D721Med (cell line): ENCODE measurements at regions not wholly inside any gene's neighbourhood (a gene's known extent, or its start where the extent isn't known, plus 50 kb on each side); places are given as distances from the start of the nearest gene placed in this dataset.

Source experiments
- DNase-seq: peaks from one replicate; pipeline ENCODE4 v3.0.0; 2011; ENCODE audit warnings: low spot score; ENCODE audit not compliant: insufficient read length
- FAIRE-seq: peaks from 2 replicates; lab custom pipeline; 2011; peaks lifted over from hg19 to GRCh38; lab: Jason Lieb, UNC
- TF ChIP-seq, protein P1 (sequence below): IDR thresholded peaks from 2 replicates; pipeline ENCODE4 v1.5.1; 2012; ENCODE audit warnings: mild to moderate bottlenecking, control low read depth; ENCODE audit not compliant: insufficient read depth; ENCODE audit errors: missing control alignments

DNA sequence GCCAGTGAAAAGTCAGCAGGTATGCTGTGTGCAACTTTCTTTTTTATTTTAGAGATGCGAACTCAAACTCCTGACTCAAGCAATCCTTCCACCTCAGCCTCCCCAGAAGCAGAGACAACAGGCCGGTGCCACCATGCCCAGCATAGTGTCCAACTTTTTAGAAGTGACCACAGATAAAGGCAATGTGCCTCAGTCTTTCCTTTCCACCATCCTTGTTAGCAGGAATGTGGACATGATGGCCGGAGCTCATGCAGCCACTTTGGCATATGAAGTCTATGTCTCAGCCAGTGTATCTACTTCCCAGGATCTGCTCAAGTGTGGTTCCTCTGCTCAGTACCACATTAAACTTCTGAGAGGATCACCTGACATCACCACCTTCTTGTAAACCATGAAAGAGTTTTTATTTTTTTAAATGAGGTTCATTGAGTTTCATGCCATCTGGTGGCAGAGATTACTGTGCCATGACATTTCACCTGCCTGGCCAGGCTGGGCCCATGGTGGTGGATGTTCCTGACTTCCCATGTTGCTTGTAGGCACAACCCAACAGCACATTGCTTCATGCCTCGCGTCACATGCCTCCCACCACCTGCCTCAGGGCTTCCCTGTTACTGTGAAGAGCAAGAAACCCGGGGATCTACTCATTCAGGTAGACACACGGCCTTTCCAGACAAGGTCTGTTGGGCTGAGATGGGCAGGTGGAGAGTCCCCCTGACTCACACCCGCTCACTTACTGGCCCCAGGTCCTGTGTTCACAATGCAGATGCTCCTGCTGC lies 216.5 kb downstream of the LY86 start:
- DNase-seq = no peak
- FAIRE-seq = no peak
- TF ChIP-seq, protein P1, sequence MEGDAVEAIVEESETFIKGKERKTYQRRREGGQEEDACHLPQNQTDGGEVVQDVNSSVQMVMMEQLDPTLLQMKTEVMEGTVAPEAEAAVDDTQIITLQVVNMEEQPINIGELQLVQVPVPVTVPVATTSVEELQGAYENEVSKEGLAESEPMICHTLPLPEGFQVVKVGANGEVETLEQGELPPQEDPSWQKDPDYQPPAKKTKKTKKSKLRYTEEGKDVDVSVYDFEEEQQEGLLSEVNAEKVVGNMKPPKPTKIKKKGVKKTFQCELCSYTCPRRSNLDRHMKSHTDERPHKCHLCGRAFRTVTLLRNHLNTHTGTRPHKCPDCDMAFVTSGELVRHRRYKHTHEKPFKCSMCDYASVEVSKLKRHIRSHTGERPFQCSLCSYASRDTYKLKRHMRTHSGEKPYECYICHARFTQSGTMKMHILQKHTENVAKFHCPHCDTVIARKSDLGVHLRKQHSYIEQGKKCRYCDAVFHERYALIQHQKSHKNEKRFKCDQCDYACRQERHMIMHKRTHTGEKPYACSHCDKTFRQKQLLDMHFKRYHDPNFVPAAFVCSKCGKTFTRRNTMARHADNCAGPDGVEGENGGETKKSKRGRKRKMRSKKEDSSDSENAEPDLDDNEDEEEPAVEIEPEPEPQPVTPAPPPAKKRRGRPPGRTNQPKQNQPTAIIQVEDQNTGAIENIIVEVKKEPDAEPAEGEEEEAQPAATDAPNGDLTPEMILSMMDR = no peak

DNA sequence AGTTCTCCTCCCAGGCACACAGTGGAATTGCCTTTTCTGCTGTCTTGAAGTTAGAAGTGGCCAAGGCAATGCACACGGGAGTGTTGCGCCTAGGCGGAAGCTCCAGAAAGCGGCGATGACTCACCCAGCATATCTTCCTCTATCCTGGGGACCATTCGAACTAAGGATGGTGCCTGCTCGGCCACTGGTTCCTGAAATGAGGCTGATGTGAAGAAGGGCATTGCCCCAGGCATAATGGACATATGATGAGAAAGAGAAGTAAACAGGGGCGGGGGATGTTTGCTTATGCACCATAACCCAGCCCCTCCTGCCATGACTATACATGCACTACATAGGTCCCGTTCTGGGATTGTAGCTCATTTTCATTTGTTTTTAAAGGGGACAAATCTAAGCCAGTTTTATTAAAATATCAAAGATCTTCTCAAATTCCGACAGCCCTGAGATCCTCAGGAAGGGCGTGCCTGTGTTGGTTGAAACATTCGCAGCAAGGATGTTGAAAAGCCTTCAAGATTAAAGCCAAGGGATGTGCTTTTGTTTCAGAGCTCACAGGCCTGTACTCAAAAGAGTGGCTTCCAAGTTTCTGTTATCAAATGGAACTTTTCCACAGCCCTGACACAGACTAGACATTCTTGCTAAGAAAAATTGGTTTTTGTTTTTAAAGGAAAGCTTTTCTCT lies 218.5 kb downstream of the LY86 start:
- no peak for FAIRE-seq
- DNase-seq = no peak
- TF ChIP-seq, protein P1 = no peak

DNA sequence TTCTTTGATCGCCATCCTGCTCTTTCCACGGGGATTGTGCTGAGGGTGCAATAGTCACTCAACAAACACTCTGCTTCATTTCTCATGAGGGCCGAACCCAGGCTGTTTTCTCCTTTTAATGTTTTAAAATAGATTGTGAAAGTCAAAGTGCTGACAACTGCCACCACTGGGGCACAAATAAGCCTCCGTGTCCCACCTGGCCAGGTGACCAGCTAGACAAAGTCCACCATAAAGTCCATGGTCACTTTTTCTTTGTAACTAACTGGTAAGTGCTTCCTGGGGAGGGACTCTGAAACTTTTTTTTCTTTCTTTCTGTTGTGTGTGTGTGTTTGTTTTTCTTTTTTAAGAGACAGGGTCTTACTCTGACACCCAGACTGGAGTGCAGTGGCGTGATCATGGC lies 219.8 kb downstream of the LY86 start:
- no peak for DNase-seq
- no peak for FAIRE-seq
- TF ChIP-seq, protein P1 = no peak

DNA sequence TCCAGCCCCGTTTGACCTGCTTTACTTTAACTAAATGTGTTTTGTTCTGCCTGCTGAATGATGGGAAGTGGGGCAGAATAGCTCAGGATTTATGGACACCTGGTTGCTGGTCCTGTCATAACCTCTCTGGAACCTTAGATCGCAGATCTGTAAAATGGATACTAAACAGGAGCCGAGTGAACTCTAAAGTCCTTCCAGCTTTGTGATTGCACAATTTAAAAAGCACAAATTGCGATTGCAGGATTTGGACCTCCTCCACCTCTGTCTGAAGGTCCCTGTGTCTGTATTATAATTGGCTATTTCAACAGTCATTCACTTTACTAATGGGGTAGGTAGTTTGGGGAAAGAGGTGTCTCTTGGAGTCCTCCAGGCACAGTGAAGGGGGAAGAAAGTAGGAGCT lies 220.4 kb downstream of the LY86 start:
- no peak for DNase-seq
- TF ChIP-seq, protein P1 = no peak
- no peak for FAIRE-seq

DNA sequence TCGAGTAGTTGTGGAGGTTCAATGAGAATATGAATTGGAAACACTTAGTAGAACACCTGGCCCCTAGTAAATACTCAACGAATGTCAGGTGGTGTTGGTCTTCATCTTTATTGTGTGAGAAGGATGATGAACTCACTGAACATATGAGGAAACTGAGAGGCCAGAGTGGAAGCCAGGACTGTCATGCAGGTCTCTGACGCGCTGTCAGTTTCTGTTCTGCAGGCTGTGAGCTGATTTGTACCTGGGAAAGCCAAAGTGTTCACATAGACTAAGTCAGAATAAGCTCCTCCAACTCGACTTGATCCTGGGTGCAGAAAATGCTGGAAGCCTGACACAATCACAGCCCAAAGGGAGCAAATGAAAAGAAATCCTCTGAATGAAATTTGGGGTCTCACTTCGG lies 222.2 kb downstream of the LY86 start:
- FAIRE-seq (no peak), DNase-seq (no peak)
- TF ChIP-seq, protein P1 = no peak

DNA sequence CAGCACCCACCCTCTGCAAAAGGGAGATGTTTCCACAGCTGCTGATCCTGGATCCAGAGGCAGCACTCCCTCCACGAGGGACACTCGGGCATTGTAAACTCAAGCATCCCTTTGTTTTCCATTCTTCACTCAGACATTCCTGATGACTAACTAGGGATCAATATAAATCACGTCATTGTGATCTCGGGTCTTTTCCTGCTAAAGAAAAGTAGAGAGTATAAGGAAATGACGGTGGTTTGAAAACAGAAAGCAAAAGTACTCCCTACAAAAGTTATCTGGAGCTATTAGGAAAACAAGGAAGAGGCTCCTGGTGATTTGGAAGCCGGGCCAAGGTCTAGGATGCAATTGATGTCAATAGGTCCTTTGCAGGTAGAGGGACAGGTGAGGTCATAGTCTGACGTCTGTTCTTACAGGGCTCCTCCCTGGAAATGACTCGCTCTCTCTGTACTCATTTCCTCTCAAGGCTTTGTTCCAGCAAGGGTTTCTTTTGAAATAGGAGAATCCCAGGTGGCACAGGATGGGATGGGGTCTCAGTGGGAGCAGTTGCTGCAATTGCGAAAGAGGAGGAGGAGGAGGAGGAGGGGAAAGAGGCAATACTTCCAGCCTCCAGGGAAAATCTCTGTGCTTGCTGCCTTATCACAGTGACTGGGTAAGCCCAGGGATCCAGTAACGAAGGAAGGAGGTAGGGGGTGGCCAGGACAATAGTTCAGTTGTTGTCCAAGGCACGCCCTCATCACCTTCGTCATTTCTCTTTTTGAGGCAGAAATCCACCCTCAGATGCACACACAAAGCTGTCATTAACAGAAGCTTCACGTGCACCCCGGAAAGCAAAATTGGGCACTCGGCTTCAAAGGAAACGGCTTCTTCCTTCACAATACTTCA lies 222.8 kb downstream of the LY86 start:
- TF ChIP-seq, protein P1 = no peak
- DNase-seq (no peak), FAIRE-seq (no peak)
